ENCODE measurements at regions not wholly inside any gene's neighbourhood (a gene's known extent, or its start where the extent isn't known, plus 50 kb on each side); places are given as distances from the start of the nearest gene placed in this dataset.
"Not testable (repeated sequence)": the region's sequence is repeated elsewhere in the genome, so short reads cannot be mapped to it uniquely, and the experiment has no call there.

- no peaks in the 10 kb centered on the region for H3K27me3 ChIP-seq (ENCODE audit: insufficient read depth, low read length, poor library complexity, severe bottlenecking)
- POLR2A ChIA-PET, result no interaction called here
- no peaks in the 10 kb centered on the region for H3K36me3 ChIP-seq (ENCODE audit: insufficient read depth, low read length)
- H3K27ac ChIP-seq (ENCODE audit: low read depth, low read length), result no peak overlapping the region
- no peak overlapping the region for H3K4me3 Mint-ChIP-seq
- no peaks in the 10 kb centered on the region for H3K27me3 Mint-ChIP-seq
- CTCF ChIA-PET, result no interaction called here
- DNase-seq, result no peak
- no peaks in the 10 kb centered on the region for H3K36me3 Mint-ChIP-seq
- H3K4me3 ChIP-seq (ENCODE audit: low read length), result no peak overlapping the region
- no peaks in the 10 kb centered on the region for H3K4me1 ChIP-seq (ENCODE audit: insufficient read depth, low read length)
- no peaks in the 10 kb centered on the region for H3K4me1 Mint-ChIP-seq
- no peak overlapping the region for H3K27ac Mint-ChIP-seq
- H3K9me3 ChIP-seq (ENCODE audit: low read length), result no peaks in the 10 kb centered on the region
- peaks cover 0 to 11% (median 3%) of the 10 kb centered on the region in 5 donors for H3K9me3 Mint-ChIP-seq
Measured at GRCh38 chr1:195867638-195868037, 740.6 kb downstream of the KCNT2 start.

GRCh38 chr1:195866781-195867222 is 741.4 kb downstream of the KCNT2 start:
- POLR2A ChIA-PET, result no interaction called here
- Mint-ChIP-seq H3K36me3 (no peaks in the 10 kb centered on the region), H3K27ac (no peak overlapping the region)

GRCh38 chr1:195866091-195866780 is 742.0 kb downstream of the KCNT2 start:
- no peaks in the 10 kb centered on the region for H3K36me3 ChIP-seq (ENCODE audit: insufficient read depth, low read length)
- Mint-ChIP-seq H3K9me3 (peaks cover 0 to 11% (median 3%) of the 10 kb centered on the region in 5 donors), H3K36me3 (no peaks in the 10 kb centered on the region), H3K27ac (no peak overlapping the region), H3K4me1 (no peaks in the 10 kb centered on the region), H3K4me3 (no peak overlapping the region), H3K27me3 (no peaks in the 10 kb centered on the region)
- H3K27me3 ChIP-seq (ENCODE audit: insufficient read depth, low read length, poor library complexity, severe bottlenecking), result no peaks in the 10 kb centered on the region
- no peak overlapping the region for H3K4me3 ChIP-seq (ENCODE audit: low read length)
- POLR2A ChIA-PET, result no interaction called here
- no peaks in the 10 kb centered on the region for H3K9me3 ChIP-seq (ENCODE audit: low read length)
- peak overlapping the region; percentile 1 for H3K27ac ChIP-seq (ENCODE audit: low read depth, low read length)
- no peak for DNase-seq
- CTCF ChIA-PET, result no interaction called here
- H3K4me1 ChIP-seq (ENCODE audit: insufficient read depth, low read length), result no peaks in the 10 kb centered on the region

More at GRCh38 chr1:195866781-195867222, 741.4 kb downstream of the KCNT2 start:
- no peak for DNase-seq
- Mint-ChIP-seq H3K4me1 (no peaks in the 10 kb centered on the region), H3K27me3 (no peaks in the 10 kb centered on the region), H3K9me3 (peaks cover 0 to 11% (median 3%) of the 10 kb centered on the region in 5 donors), H3K4me3 (no peak overlapping the region)
- Histone ChIP-seq H3K27ac (ENCODE audit: low read depth, low read length) (no peak overlapping the region), H3K27me3 (ENCODE audit: insufficient read depth, low read length, poor library complexity, severe bottlenecking) (no peaks in the 10 kb centered on the region), H3K9me3 (ENCODE audit: low read length) (no peaks in the 10 kb centered on the region), H3K36me3 (ENCODE audit: insufficient read depth, low read length) (no peaks in the 10 kb centered on the region), H3K4me1 (ENCODE audit: insufficient read depth, low read length) (no peaks in the 10 kb centered on the region), H3K4me3 (ENCODE audit: low read length) (no peak overlapping the region)
- CTCF ChIA-PET, result no interaction called here

GRCh38 chr1:195851804-195852203 is 756.4 kb downstream of the KCNT2 start:
- Mint-ChIP-seq H3K27me3 (no peaks in the 10 kb centered on the region), H3K4me3 (no peak overlapping the region), H3K36me3 (no peaks in the 10 kb centered on the region), H3K27ac (no peak overlapping the region), H3K4me1 (no peaks in the 10 kb centered on the region), H3K9me3 (peaks cover 0 to 11% (median 0%) of the 10 kb centered on the region in 5 donors)
- H3K9me3 ChIP-seq (ENCODE audit: low read length), result no peaks in the 10 kb centered on the region
- no peak overlapping the region for H3K4me3 ChIP-seq (ENCODE audit: low read length)
- no peaks in the 10 kb centered on the region for H3K36me3 ChIP-seq (ENCODE audit: insufficient read depth, low read length)
- no peak for DNase-seq
- CTCF ChIA-PET, result no interaction called here
- no peaks in the 10 kb centered on the region for H3K27me3 ChIP-seq (ENCODE audit: insufficient read depth, low read length, poor library complexity, severe bottlenecking)
- H3K4me1 ChIP-seq (ENCODE audit: insufficient read depth, low read length), result no peaks in the 10 kb centered on the region
- POLR2A ChIA-PET, result no interaction called here
- H3K27ac ChIP-seq (ENCODE audit: low read depth, low read length), result no peak overlapping the region

GRCh38 chr1:195851016-195851601 is 757.1 kb downstream of the KCNT2 start:
- CTCF ChIA-PET, result no interaction called here
- Mint-ChIP-seq H3K4me3 (no peak overlapping the region), H3K9me3 (peaks cover 0 to 5% (median 0%) of the 10 kb centered on the region in 5 donors), H3K4me1 (no peaks in the 10 kb centered on the region), H3K27me3 (no peaks in the 10 kb centered on the region), H3K36me3 (no peaks in the 10 kb centered on the region), H3K27ac (no peak overlapping the region)
- no peak for DNase-seq
- no peaks in the 10 kb centered on the region for H3K27me3 ChIP-seq (ENCODE audit: insufficient read depth, low read length, poor library complexity, severe bottlenecking)
- H3K36me3 ChIP-seq (ENCODE audit: insufficient read depth, low read length), result no peaks in the 10 kb centered on the region
- no peaks in the 10 kb centered on the region for H3K4me1 ChIP-seq (ENCODE audit: insufficient read depth, low read length)
- H3K27ac ChIP-seq (ENCODE audit: low read depth, low read length), result no peak overlapping the region
- POLR2A ChIA-PET, result no interaction called here
- no peaks in the 10 kb centered on the region for H3K9me3 ChIP-seq (ENCODE audit: low read length)
- no peak overlapping the region for H3K4me3 ChIP-seq (ENCODE audit: low read length)

GRCh38 chr1:195849180-195849579 is 759.1 kb downstream of the KCNT2 start:
- Histone ChIP-seq H3K27me3 (ENCODE audit: insufficient read depth, low read length, poor library complexity, severe bottlenecking) (no peaks in the 10 kb centered on the region), H3K36me3 (ENCODE audit: insufficient read depth, low read length) (no peaks in the 10 kb centered on the region), H3K9me3 (ENCODE audit: low read length) (no peaks in the 10 kb centered on the region), H3K4me3 (ENCODE audit: low read length) (no peak overlapping the region), H3K4me1 (ENCODE audit: insufficient read depth, low read length) (no peaks in the 10 kb centered on the region), H3K27ac (ENCODE audit: low read depth, low read length) (no peak overlapping the region)
- H3K36me3 Mint-ChIP-seq, result no peaks in the 10 kb centered on the region
- H3K9me3 Mint-ChIP-seq, result peaks cover 0 to 4% (median 0%) of the 10 kb centered on the region in 5 donors
- ChIA-PET CTCF (no interaction called here), POLR2A (no interaction called here)
- no peaks in the 10 kb centered on the region for H3K4me1 Mint-ChIP-seq
- DNase-seq, result no peak
- no peak overlapping the region for H3K27ac Mint-ChIP-seq
- H3K27me3 Mint-ChIP-seq, result no peaks in the 10 kb centered on the region
- no peak overlapping the region for H3K4me3 Mint-ChIP-seq

- H3K4me1 Mint-ChIP-seq; H3K9me3 Mint-ChIP-seq; H3K4me3 Mint-ChIP-seq; H3K27me3 ChIP-seq (ENCODE audit: insufficient read depth, low read length, poor library complexity, severe bottlenecking); H3K36me3 ChIP-seq (ENCODE audit: insufficient read depth, low read length); H3K4me3 ChIP-seq (ENCODE audit: low read length); H3K4me1 ChIP-seq (ENCODE audit: insufficient read depth, low read length); CTCF ChIA-PET; POLR2A ChIA-PET; DNase-seq; H3K36me3 Mint-ChIP-seq; H3K27ac ChIP-seq (ENCODE audit: low read depth, low read length); H3K27me3 Mint-ChIP-seq; H3K9me3 ChIP-seq (ENCODE audit: low read length); H3K27ac Mint-ChIP-seq: not testable (repeated sequence)
Measured at GRCh38 chr1:195847957-195848875, 760.0 kb downstream of the KCNT2 start.

GRCh38 chr1:195831789-195832188 is 776.5 kb downstream of the KCNT2 start:
- no peak for DNase-seq
- Histone ChIP-seq H3K9me3 (ENCODE audit: low read length) (no peaks in the 10 kb centered on the region), H3K36me3 (ENCODE audit: insufficient read depth, low read length) (no peaks in the 10 kb centered on the region), H3K27ac (ENCODE audit: low read depth, low read length) (no peak overlapping the region), H3K4me3 (ENCODE audit: low read length) (no peak overlapping the region), H3K27me3 (ENCODE audit: insufficient read depth, low read length, poor library complexity, severe bottlenecking) (no peaks in the 10 kb centered on the region), H3K4me1 (ENCODE audit: insufficient read depth, low read length) (no peaks in the 10 kb centered on the region)
- Mint-ChIP-seq H3K9me3 (peaks cover 0 to 3% (median 0%) of the 10 kb centered on the region in 5 donors), H3K4me1 (no peaks in the 10 kb centered on the region), H3K27ac (no peak overlapping the region), H3K4me3 (no peak overlapping the region), H3K27me3 (no peaks in the 10 kb centered on the region), H3K36me3 (no peaks in the 10 kb centered on the region)
- CTCF ChIA-PET, result no interaction called here
- POLR2A ChIA-PET, result no interaction called here
